ENCODE measurements at regions not wholly inside any gene's neighbourhood (a gene's known extent, or its start where the extent isn't known, plus 50 kb on each side); places are given as distances from the start of the nearest gene placed in this dataset.

DNA sequence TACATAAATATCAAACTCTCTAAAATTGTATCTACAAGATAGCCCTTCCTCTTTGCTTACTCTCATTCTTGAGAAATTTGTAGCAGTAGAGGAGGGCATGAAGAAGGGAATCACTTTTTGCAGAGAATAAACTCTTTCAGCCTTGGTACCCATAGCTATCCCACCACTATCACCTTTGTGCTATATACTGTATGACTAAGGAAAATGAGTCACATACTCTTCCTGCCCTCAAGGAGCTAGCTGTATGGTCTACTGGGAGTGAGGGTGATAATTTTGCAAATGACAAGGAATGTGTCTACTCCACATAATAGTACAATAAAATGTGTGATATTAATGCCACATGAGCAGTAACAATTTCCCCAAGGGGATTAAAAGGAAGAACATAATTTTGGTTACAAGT lies 184.6 kb upstream of the WSB1 start:
- TF ChIP-seq, protein P1, sequence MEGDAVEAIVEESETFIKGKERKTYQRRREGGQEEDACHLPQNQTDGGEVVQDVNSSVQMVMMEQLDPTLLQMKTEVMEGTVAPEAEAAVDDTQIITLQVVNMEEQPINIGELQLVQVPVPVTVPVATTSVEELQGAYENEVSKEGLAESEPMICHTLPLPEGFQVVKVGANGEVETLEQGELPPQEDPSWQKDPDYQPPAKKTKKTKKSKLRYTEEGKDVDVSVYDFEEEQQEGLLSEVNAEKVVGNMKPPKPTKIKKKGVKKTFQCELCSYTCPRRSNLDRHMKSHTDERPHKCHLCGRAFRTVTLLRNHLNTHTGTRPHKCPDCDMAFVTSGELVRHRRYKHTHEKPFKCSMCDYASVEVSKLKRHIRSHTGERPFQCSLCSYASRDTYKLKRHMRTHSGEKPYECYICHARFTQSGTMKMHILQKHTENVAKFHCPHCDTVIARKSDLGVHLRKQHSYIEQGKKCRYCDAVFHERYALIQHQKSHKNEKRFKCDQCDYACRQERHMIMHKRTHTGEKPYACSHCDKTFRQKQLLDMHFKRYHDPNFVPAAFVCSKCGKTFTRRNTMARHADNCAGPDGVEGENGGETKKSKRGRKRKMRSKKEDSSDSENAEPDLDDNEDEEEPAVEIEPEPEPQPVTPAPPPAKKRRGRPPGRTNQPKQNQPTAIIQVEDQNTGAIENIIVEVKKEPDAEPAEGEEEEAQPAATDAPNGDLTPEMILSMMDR (IDR thresholded peaks at IDR 0.05; ENCODE audit: poor library complexity, severe bottlenecking): no peak
- TF ChIP-seq, protein P2, sequence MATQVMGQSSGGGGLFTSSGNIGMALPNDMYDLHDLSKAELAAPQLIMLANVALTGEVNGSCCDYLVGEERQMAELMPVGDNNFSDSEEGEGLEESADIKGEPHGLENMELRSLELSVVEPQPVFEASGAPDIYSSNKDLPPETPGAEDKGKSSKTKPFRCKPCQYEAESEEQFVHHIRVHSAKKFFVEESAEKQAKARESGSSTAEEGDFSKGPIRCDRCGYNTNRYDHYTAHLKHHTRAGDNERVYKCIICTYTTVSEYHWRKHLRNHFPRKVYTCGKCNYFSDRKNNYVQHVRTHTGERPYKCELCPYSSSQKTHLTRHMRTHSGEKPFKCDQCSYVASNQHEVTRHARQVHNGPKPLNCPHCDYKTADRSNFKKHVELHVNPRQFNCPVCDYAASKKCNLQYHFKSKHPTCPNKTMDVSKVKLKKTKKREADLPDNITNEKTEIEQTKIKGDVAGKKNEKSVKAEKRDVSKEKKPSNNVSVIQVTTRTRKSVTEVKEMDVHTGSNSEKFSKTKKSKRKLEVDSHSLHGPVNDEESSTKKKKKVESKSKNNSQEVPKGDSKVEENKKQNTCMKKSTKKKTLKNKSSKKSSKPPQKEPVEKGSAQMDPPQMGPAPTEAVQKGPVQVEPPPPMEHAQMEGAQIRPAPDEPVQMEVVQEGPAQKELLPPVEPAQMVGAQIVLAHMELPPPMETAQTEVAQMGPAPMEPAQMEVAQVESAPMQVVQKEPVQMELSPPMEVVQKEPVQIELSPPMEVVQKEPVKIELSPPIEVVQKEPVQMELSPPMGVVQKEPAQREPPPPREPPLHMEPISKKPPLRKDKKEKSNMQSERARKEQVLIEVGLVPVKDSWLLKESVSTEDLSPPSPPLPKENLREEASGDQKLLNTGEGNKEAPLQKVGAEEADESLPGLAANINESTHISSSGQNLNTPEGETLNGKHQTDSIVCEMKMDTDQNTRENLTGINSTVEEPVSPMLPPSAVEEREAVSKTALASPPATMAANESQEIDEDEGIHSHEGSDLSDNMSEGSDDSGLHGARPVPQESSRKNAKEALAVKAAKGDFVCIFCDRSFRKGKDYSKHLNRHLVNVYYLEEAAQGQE (IDR thresholded peaks at IDR 0.05; ENCODE audit: borderline replicate concordance): no peak
- TF ChIP-seq POLR2AphosphoS5 (IDR thresholded peaks at IDR 0.05) (no peak), SMC3 (conservative IDR thresholded peaks at IDR 0.05; ENCODE audit: poor library complexity) (no peak)

Measured in neural cell (in vitro differentiated cells).